ENCODE measurements at regions not wholly inside any gene's neighbourhood (a gene's known extent, or its start where the extent isn't known, plus 50 kb on each side); places are given as distances from the start of the nearest gene placed in this dataset.

DNA sequence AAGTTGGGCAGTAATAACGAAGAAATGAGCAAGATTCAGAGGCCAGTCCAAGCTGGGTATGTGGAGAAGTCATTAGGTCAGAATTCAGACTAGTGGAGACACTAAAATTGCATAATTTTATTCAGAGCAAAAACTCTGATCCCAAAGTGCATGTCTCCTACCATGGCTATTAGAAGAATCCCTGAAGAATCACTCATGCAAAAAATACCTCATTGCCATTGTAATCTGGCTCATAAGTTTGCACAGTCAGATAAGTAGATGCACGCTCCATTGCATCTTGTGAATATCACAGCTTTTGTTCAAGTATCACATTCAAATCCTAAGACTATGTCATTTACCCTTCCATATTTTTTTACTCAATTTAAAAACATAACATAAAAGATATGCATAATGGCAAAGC is 692.2 kb upstream of the KLHL29 start:
- DNase-seq: no peak

GRCh38 chr2:22694300-22694699 is 690.7 kb upstream of the KLHL29 start:
- DNase-seq: no peak

GRCh38 chr2:22694856-22695255 is 690.1 kb upstream of the KLHL29 start:
- no peak for DNase-seq

- no peak for DNase-seq
These were observed 687.8 kb upstream of the KLHL29 start for GRCh38 chr2:22697054-22697788.

DNA sequence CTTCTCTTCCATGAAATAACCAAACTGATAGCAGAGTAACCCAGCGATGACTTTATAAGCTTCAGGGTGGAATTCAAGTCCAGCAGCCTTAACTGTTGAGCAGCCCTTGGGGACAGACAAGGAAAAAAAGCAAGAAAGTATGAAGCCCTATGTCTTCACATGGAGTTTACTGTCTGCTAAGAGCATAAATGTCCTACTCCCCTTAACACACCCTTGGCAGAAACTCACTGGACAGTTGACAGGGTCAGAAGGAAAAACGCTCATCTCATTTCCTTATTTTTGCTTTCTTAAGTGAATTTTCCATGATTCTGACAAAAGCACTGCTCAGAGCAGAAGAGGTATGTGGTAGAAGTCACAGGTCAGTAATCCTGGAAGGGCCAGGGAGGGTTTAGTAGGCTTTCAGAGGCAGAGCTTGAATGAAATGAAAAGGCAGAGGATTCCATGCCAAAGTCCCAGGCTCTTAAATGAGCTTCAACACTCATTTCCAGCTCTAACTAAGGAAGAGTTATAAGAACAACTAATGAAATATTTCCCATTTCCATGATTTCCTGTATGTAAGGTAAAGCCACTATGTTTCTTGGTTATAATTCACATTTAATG is 683.3 kb upstream of the KLHL29 start:
- no peak for DNase-seq

DNA sequence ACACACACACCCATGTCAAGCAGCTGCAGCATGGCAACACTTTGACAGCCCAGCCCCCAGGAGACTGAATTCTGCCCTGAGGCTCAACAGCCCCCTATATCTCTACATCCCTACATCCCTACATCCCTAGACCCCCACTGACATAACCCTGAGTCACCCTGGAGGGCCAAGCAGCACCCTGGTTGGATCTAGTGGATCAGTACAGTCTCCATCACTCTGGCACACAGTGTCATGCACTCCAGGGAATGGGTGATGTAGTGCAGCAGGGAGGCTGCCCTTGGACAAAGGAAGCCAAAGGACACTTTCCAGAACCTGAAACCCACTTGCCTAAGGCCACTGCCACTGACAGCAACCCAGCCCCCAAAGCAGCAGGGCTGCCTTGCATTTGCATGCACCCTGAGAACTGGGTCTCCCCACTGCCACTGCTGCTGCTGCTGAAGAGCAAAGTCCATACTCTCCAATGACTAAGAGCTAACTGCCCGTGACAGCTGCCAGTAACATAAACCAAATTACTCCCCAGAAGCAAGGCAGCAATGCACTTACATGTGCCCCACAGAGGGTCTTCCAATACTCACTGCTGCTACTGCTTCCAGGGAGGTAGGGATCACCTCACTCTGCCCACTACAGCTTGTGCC is 681.6 kb upstream of the KLHL29 start:
- no peak for DNase-seq

DNA sequence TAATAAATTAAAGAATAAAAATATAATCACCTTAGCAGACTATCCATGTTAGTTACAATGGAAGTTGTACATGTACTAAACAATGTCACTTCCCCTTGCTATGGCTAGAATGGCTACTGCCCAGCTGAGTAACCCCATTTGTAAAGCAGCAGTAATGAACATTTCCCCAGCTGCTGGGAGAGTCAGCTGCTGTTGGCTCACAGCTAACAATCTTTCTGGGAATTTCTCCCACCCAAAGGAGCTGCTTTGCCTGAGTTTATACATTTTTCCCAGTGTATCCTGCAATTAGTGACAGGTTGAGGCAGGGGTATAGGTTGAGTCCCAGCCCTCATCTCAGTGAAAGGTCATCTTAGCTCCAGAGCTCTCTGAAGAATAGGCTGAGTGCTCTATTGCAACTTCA is 665.6 kb upstream of the KLHL29 start:
- DNase-seq: no peak

- DNase-seq: no peak
These were observed 655.5 kb upstream of the KLHL29 start for GRCh38 chr2:22729466-22729865.

- DNase-seq: no peak
These were observed 650.5 kb upstream of the KLHL29 start for GRCh38 chr2:22734373-22735045.

DNA sequence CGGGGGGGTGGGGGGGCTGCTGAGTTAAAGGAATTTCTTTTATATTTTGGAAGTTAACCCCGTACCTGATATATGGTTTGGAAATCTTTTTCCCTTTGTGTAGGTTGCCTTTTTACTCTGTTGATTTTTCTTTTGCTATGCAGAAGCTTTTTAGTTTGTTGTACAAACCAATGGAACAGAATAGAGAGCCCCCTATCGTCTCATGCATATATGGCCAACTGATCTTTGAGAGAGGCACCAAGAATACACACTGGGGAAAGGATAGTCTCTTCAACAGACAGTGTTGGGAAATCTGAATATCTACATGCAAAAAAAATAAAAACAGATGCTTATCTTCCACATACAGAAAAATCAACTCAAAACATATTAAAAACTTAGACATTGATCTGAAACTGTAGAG is 647.8 kb upstream of the KLHL29 start:
- DNase-seq: no peak

DNA sequence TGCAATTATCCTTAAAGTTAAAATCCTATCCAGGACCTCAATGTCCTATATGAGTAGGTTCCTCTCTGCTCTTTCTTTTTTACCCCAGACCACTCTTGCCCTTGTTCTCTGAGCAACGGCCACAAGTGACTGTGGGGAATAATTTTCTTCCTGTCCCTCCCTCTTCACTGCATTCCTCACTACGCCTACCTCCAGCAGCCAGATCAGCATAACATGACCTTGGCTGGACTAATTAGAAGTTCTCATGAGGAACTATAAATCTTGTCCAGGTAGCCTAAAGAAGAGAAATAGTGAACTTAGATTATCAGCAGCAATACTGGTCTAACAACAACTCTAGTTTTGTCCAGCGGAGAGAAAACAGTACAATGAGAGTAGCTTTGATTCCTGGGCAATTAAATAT is 643.8 kb upstream of the KLHL29 start:
- DNase-seq: no peak

GRCh38 chr2:22748909-22749308 is 636.1 kb upstream of the KLHL29 start:
- no peak for DNase-seq

DNA sequence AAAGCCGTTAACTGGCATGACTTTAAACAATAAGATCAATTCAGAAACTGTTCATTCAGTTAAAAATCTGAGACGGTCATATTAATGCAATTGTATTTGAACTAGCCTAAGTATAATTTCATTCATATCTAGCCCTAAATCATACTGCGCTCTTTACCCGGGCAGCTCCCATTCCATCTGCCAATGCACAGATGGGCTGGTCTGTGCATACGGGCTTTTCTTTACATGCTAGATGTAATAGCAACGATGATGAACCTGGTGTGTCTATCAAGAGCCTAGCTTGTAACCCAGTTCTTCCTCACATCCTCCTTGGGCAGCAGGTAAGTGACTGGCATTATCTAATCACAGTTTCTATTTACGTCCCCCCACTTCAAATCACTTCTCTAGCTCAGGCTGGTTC is 631.5 kb upstream of the KLHL29 start:
- DNase-seq: no peak

- no peak for DNase-seq
These were observed 628.5 kb upstream of the KLHL29 start for GRCh38 chr2:22756276-22757043.

DNA sequence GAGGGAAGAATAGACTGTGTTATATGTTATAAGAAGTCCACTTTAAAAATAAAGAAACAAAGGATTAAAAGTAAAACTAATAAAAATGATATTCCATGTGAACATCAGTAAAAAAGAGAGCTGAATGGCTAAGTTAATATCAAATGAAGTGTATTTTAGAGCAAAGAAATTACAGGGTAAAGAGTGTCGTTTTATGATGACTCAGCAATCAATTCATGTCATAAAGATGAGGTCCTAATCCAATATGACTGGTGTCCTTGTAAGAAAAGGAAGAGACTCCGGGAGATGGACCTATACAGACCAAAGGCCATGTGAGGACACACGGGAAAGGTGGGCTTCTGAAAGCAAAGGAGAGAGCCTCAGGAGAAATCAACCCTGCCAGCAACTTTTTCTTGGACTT is 615.5 kb upstream of the KLHL29 start:
- no peak for DNase-seq

GRCh38 chr2:22784566-22784965 is 600.4 kb upstream of the KLHL29 start:
- no peak for DNase-seq

DNA sequence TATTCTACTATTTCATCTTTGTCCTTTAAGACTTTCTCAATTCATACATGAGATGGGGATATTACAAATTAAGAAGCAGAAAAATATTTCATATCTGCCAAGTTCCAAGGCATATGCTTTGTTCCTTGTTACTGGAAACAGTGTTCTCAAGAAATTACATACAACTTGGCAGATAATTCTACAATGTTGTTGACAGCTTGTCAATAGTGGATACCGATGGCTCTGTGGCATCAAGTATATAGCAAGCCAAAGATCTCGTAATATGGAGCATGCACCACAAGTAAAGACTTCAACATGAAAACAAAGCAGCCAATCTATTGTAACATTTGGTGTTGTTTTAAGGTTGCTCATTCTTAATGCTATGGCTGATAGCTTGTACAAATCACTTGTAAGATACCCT is 598.2 kb upstream of the KLHL29 start:
- no peak for DNase-seq

DNA sequence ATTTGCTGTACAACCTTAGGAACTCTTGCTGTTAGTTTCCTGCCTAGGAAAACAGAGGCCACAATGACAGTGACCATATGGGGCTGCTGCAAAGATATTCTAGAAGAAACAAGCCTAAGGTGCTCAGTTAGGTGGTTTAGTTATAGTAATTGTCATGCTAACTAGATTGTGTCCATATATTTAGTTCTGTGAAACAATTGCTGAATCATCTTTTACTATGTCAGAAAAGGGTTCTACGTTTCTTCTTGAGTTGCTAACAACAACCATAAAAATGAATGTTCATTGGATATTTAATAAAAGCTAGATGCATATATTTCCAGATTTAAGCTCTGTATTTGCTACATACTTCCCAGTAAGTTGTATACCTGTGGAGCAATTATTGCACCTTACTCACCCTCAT is 597.2 kb upstream of the KLHL29 start:
- no peak for DNase-seq

DNA sequence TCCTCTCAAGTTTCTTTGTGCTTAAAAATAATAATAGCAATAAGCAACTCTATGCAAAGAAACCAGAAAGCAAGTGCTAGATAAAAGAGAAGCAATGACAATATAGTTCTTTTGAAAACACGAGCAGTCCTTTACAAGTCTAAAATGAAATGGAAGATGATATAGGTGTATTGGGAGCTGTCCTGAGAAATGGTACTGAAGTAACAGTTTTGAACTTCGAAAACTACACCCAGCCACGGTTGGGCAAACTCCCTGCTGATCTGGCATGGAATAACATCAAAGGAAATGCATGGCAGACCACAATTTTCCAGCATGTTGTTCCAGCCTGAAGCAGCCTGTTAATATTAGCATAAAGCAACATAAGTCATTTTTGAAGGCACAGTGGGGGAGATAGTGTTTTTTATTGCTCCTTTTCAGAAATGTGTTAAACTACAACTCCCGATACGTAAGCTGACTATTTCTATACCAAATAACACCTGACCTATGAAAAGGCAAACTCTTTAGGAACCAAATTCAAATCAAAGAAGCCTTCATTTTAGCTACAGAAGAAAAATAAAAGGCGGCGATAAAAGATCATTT is 596.1 kb upstream of the KLHL29 start:
- no peak for DNase-seq

DNA sequence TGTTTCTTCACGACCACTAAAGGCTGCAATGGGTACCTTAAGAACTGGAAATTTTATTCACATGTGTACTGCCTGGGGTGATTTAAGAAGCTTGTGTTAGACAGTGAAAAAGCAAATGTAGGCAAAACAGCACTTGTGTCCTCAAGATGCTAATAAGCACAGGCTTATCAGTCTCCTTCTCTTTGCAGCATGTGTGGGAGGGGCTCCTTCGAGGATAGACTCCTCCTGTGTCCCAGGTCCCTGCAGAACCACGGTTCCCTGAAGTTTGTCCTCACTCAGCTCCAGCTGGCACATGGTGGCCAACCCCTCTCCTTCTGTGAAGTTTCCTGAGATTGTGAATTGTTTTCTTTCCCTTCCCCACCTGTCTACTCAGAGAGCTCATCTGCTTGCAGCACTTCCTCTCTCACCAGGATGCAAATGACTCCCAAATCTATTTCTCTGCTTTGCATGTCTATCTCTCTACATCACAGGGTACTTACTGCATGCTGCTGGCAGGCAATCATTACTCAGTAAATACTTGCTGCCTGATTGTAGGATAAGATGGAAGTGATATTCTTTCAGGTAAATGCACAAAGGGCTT is 589.6 kb upstream of the KLHL29 start:
- no peak for DNase-seq

DNA sequence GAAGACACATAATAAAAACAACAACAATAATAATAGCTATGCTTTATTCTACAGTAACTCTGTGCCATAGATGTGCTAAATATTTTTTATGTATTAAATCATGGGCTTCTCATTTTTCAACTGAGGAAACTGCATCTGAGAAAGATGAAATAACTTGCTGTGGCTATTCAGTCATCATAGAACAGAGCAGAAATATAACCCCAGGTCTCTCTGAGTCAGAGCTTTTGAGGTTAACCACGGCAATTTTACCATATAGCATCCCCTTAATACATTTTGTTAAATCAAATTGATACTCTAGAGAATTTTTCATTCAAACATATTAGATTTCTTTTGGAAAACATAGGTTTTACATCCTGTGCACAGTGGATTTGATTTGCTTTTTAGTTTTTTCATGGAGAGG is 586.6 kb upstream of the KLHL29 start:
- DNase-seq: no peak

- no peak for DNase-seq
These were observed 584.6 kb upstream of the KLHL29 start for GRCh38 chr2:22800412-22800811.
